ENCODE measurements at regions not wholly inside any gene's neighbourhood (a gene's known extent, or its start where the extent isn't known, plus 50 kb on each side); places are given as distances from the start of the nearest gene placed in this dataset.

DNA sequence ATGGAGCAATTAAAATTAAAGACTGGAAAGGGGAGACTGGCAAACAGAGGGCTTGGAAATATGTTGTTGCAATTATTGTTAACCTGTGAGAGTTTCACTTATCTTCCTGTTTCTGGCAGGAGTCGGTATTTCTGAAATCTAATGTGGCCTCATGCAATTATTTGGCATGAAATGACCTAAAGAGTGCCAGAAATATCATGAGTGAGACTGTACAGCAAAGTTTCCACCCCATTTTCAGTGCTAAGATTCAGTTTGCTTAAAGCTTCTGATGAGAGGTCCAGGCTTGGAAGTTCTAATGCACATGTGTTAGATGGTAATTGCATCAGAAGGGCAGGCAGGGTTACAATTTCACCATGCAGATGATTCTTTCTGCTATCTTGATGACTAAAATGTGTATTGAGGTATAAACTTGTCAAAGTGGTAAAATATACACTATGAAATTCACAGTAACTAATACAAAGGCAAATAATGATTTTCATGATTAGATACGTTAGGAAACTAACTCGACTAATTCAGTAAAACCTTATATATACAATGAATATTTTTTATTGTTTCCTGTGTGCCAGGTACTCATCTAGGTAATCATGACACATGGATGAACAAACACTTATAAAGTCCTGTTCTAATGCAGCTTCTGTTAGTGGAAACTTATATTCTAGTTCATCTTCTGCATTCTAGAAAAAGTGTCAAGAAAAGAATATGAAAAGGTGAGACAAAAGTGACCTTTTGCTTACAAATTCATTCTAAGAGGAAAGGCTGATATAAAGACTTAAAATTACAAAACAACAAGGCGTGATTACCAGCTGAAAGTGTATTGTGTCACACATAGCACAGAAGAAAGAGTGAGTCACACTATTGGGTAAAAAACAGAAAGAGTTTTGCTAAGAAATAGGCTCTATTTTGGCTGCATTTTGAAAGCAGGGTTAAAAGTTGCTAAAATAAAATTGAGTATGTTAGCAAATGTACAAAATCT, 533.4 kb upstream of the SEMA3D start:
- Histone ChIP-seq H4K20me1 (no peaks in the 10 kb centered on the region), H3K4me1 (no peaks in the 10 kb centered on the region), H3K27me3 (no peaks in the 10 kb centered on the region), H3K9ac (no peak overlapping the region), H3K4me2 (no peak overlapping the region), H3K27ac (no peak overlapping the region), H3K4me3 (no peak overlapping the region), H3K9me3 (no peaks in the 10 kb centered on the region), H3K36me3 (no peaks in the 10 kb centered on the region)
- no peak for TF ChIP-seq Cebpa-rat (IDR thresholded peaks at IDR 0.05)

- H3K27ac ChIP-seq = no peak overlapping the region
- TF ChIP-seq Cebpa-rat (IDR thresholded peaks at IDR 0.05) = no peak
Measured at GRCh38 chr7:85716353-85716752, 529.5 kb upstream of the SEMA3D start.

GRCh38 chr7:85714951-85715350, 528.1 kb upstream of the SEMA3D start:
- H3K4me2 ChIP-seq = no peak overlapping the region

More at GRCh38 chr7:85716353-85716752, 529.5 kb upstream of the SEMA3D start:
- no peaks in the 10 kb centered on the region for H4K20me1 ChIP-seq
- H3K4me1 ChIP-seq = no peaks in the 10 kb centered on the region
- H3K4me3 ChIP-seq = no peak overlapping the region
- no peaks in the 10 kb centered on the region for H3K9me3 ChIP-seq
- no peak overlapping the region for H3K9ac ChIP-seq
- no peak overlapping the region for H3K4me2 ChIP-seq
- no peaks in the 10 kb centered on the region for H3K36me3 ChIP-seq
- H3K27me3 ChIP-seq = no peaks in the 10 kb centered on the region

GRCh38 chr7:85714043-85714578, 527.3 kb upstream of the SEMA3D start:
- Histone ChIP-seq H3K4me3 (no peak overlapping the region), H3K4me1 (no peaks in the 10 kb centered on the region)

More at GRCh38 chr7:85714951-85715350, 528.1 kb upstream of the SEMA3D start:
- no peak overlapping the region for H3K27ac ChIP-seq
- no peaks in the 10 kb centered on the region for H4K20me1 ChIP-seq
- H3K9ac ChIP-seq = no peak overlapping the region
- no peaks in the 10 kb centered on the region for H3K4me1 ChIP-seq
- TF ChIP-seq Cebpa-rat (IDR thresholded peaks at IDR 0.05) = no peak
- no peaks in the 10 kb centered on the region for H3K36me3 ChIP-seq
- no peak overlapping the region for H3K4me3 ChIP-seq
- no peaks in the 10 kb centered on the region for H3K9me3 ChIP-seq
- no peaks in the 10 kb centered on the region for H3K27me3 ChIP-seq

DNA sequence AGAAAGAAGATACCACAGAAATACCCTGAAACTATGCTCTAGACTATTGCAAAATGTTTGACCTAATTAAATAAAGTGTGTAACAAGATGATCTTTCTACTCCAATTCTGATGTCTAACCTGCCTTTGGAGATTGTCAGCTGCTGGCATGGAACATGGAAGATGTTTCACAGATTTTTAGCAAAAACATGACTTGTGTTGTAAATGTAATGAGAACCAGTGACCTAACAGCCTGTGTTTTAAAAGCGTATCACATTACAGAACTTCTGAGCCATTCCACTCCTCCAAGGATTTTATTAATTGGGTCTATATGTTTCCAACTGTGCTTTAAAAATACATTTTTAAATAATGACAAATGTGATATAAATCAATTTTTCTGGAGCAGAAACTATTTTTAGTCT, 526.3 kb upstream of the SEMA3D start:
- H4K20me1 ChIP-seq = no peaks in the 10 kb centered on the region
- H3K27ac ChIP-seq = no peak overlapping the region
- TF ChIP-seq Cebpa-rat (IDR thresholded peaks at IDR 0.05) = no peak
- H3K4me1 ChIP-seq = no peaks in the 10 kb centered on the region
- H3K4me2 ChIP-seq = no peak overlapping the region
- H3K9ac ChIP-seq = no peak overlapping the region
- no peak overlapping the region for H3K4me3 ChIP-seq
- H3K36me3 ChIP-seq = no peaks in the 10 kb centered on the region
- no peaks in the 10 kb centered on the region for H3K27me3 ChIP-seq
- H3K9me3 ChIP-seq = no peaks in the 10 kb centered on the region

More at GRCh38 chr7:85714043-85714578, 527.3 kb upstream of the SEMA3D start:
- H3K27ac ChIP-seq = no peak overlapping the region
- H4K20me1 ChIP-seq = no peaks in the 10 kb centered on the region
- TF ChIP-seq Cebpa-rat (IDR thresholded peaks at IDR 0.05) = no peak
- H3K9ac ChIP-seq = no peak overlapping the region
- no peaks in the 10 kb centered on the region for H3K36me3 ChIP-seq
- no peak overlapping the region for H3K4me2 ChIP-seq
- no peaks in the 10 kb centered on the region for H3K27me3 ChIP-seq
- H3K9me3 ChIP-seq = no peaks in the 10 kb centered on the region

DNA sequence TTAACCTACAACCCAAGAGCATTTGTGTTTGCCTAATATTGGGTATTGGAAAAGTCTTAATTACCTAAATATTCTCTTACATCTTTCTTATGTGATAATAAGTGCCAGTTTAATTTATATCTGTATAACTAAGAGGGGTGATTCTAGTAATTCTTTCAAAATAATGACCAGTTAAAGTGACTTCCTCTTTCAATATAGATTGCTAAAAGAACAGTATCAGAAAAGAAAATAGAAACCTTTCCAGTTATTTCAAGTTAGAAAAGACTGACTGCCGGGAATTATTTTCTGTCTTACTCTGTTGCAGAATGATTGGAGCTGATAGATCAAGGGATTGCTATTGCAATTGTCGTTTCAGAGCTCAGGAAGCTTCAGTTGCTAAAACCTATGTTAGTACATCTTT, 525.0 kb upstream of the SEMA3D start:
- Histone ChIP-seq H4K20me1 (no peaks in the 10 kb centered on the region), H3K27me3 (no peaks in the 10 kb centered on the region), H3K9ac (no peak overlapping the region), H3K4me1 (no peaks in the 10 kb centered on the region), H3K9me3 (no peaks in the 10 kb centered on the region), H3K36me3 (no peaks in the 10 kb centered on the region), H3K4me2 (no peak overlapping the region), H3K4me3 (no peak overlapping the region), H3K27ac (no peak overlapping the region)
- no peak for TF ChIP-seq Cebpa-rat (IDR thresholded peaks at IDR 0.05)

DNA sequence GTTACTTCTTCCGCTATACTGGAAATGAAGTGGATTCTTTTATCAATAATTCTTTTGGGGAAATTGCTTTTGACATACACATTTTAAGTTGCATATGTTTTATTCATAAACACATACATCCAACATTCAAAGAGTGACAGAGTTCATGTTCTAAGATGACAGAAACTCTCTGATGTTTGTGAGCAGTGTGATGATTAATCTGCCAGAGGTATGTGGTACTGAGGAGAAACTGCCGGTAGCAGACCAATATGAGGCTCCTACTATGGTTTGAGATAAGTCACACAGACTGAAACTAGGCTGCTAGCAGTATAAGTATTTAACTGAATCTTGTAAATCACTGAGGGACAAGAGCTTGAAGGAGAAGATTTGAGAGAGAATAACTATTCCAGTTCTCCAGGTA, 524.1 kb upstream of the SEMA3D start:
- H3K4me1 ChIP-seq = no peaks in the 10 kb centered on the region
- H3K4me2 ChIP-seq = no peak overlapping the region
- no peaks in the 10 kb centered on the region for H3K9me3 ChIP-seq
- H3K27ac ChIP-seq = no peak overlapping the region
- TF ChIP-seq Cebpa-rat (IDR thresholded peaks at IDR 0.05) = no peak
- no peak overlapping the region for H3K9ac ChIP-seq
- no peak overlapping the region for H3K4me3 ChIP-seq
- no peaks in the 10 kb centered on the region for H3K27me3 ChIP-seq
- H3K36me3 ChIP-seq = no peaks in the 10 kb centered on the region
- H4K20me1 ChIP-seq = no peaks in the 10 kb centered on the region

DNA sequence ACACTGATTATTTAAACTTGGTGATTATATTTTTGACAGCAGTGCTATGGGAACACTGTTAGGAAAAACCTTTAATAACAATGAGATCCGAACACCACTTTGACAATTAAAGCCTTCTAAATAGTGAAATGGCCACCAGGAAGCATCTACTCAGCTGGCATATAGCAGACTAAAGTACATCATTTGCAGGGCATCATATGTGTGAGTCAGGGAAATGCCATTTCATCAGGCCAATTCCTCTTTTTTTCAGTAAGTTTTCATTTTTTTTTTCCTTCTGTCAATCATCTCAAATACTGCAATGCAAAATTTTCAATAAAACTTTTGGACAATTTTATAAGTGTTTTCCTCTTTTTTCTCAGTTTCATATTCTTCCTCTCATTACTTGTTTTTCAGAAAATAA, 521.4 kb upstream of the SEMA3D start:
- Histone ChIP-seq H3K9me3 (no peaks in the 10 kb centered on the region), H4K20me1 (no peaks in the 10 kb centered on the region), H3K4me3 (no peak overlapping the region), H3K27me3 (no peaks in the 10 kb centered on the region), H3K36me3 (no peaks in the 10 kb centered on the region), H3K4me1 (no peaks in the 10 kb centered on the region), H3K4me2 (no peak overlapping the region), H3K9ac (no peak overlapping the region), H3K27ac (no peak overlapping the region)
- no peak for TF ChIP-seq Cebpa-rat (IDR thresholded peaks at IDR 0.05)

GRCh38 chr7:85705076-85705475, 518.2 kb upstream of the SEMA3D start:
- H3K9ac ChIP-seq = no peak overlapping the region
- no peak overlapping the region for H3K27ac ChIP-seq
- no peak overlapping the region for H3K4me2 ChIP-seq
- H3K4me1 ChIP-seq = no peaks in the 10 kb centered on the region
- H3K4me3 ChIP-seq = no peak overlapping the region
- no peaks in the 10 kb centered on the region for H4K20me1 ChIP-seq
- no peaks in the 10 kb centered on the region for H3K27me3 ChIP-seq
- H3K36me3 ChIP-seq = no peaks in the 10 kb centered on the region
- H3K9me3 ChIP-seq = no peaks in the 10 kb centered on the region
- TF ChIP-seq Cebpa-rat (IDR thresholded peaks at IDR 0.05) = no peak

DNA sequence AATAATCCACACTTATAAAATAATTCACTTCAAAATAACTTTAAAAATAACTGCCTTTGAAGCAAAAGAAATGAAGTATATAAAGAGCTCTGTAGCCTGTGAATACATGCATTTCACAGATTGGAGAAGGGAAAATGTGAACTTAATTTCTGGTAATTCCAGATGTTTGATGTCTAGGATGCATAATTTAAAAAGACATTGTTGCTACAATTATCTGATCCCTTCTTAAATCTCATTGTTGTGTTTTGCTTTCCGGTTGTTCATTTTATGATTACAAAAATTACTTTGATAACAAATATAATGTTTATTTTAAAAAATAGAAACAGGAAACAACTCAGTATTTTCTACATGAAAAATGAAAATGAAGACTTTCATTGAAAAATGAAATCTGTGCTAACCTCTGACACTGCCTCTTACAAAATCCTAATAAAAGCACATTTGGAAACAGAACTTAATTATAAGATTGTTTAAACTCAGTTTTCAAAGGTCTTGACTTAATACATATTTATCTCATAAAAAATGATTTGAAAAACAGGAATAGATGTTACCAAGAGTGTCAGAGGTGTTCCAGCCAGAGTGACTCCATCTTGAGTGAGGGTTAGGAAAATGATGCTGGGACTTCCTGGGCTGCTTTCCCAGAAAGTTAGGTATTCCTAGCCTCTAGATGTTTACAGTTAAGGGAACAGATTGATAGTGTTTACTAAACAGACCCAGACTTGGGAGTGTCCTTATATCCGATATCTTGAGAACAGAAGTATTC, 516.6 kb upstream of the SEMA3D start:
- Histone ChIP-seq H3K9me3 (no peaks in the 10 kb centered on the region), H4K20me1 (no peaks in the 10 kb centered on the region), H3K27ac (no peak overlapping the region), H3K4me3 (no peak overlapping the region), H3K36me3 (no peaks in the 10 kb centered on the region), H3K4me2 (no peak overlapping the region), H3K27me3 (no peaks in the 10 kb centered on the region), H3K9ac (no peak overlapping the region), H3K4me1 (no peaks in the 10 kb centered on the region)
- TF ChIP-seq Cebpa-rat (IDR thresholded peaks at IDR 0.05) = no peak

Data from BLaER1 (cell line).